Esophagus muscularis mucosa (tissue), 4 donors: ENCODE measurements at regions not wholly inside any gene's neighbourhood (a gene's known extent, or its start where the extent isn't known, plus 50 kb on each side); places are given as distances from the start of the nearest gene placed in this dataset.

Source experiments
- DNase-seq: peaks from one replicate; pipeline ENCODE4 v3.0.0-alpha.2; 2017; ENCODE audit errors: extremely low spot score
- H3K27ac ChIP-seq, 4 donors: fragments of 200-600 bp; sonication (generic); replicated peaks in 1 of 4; 1 replicate in 3 of 4; 2 replicates in 1 of 4; pipeline ENCODE4 v1.5.1; 2016 to 2019; ENCODE audit warnings: mild to moderate bottlenecking in 1 of 4
- H3K27me3 ChIP-seq, 4 donors: fragments of 200-600 bp; sonication (generic); one replicate each; pipeline versions ENCODE4 v1.5.1 to v1.6.0; 2016 to 2019
- H3K36me3 ChIP-seq, 4 donors: fragments of 200-600 bp; sonication (generic); one replicate each; pipeline ENCODE4 v1.5.1; 2016 to 2019
- H3K4me1 ChIP-seq, 4 donors: fragments of 200-600 bp; sonication (generic); one replicate each; pipeline ENCODE4 v1.5.1; 2016 to 2019
- H3K4me3 ChIP-seq, 4 donors: fragments of 200-600 bp; sonication (generic); 1 replicate in 2 of 4; 2 replicates in 2 of 4; pipeline ENCODE4 v1.5.1; 2016 to 2019; ENCODE audit warnings: mild to moderate bottlenecking in 4 of 4, moderate library complexity in 1 of 4
- H3K9me3 ChIP-seq, 4 donors: fragments of 200-600 bp; sonication (generic); 1 replicate in 3 of 4; 2 replicates in 1 of 4; pipeline ENCODE4 v1.5.1; 2016 to 2019
- CTCF ChIP-seq, 3 experiments: fragments of 200-600 bp in 2 of 3; fragments of 450-650 bp in 1 of 3; sonication (generic) in 2 of 3; IDR thresholded peaks; one replicate each; pipeline ENCODE4 v1.5.1; 2017 to 2019; ENCODE audit warnings: antibody characterized with exemption in 3 of 3, mild to moderate bottlenecking in 2 of 3, moderate library complexity in 1 of 3
- EP300 ChIP-seq: sonication (generic); formaldehyde crosslinking; IDR thresholded peaks from one replicate; pipeline ENCODE4 v1.6.1; 2017; ENCODE audit warnings: antibody characterized with exemption
- POLR2A ChIP-seq: fragments of 450-650 bp; IDR thresholded peaks from one replicate; pipeline ENCODE4 v1.6.1; 2017; ENCODE audit warnings: antibody characterized with exemption, moderate library complexity, mild to moderate bottlenecking, low read depth
- POLR2AphosphoS5 ChIP-seq, 2 donors: sonication (generic); formaldehyde crosslinking; IDR thresholded peaks; one replicate each; pipeline ENCODE4 v1.6.1; 2017; ENCODE audit warnings: antibody characterized with exemption in 2 of 2
- WGBS: methylation state at CpG from one replicate; pipeline ENCODE4 v1.1.5; 2018; 5-methylcytosine and 5-hydroxymethylcytosine counted together
- intact Hi-C: fragments of 100-400 bp; cut with DNase I; formaldehyde crosslinking; loops from one replicate; pipeline ENCODE4 v1.15.1; 2023

GRCh38 chr2:196287523-196287922, 116.1 kb upstream of the STK17B start:
- WGBS, result 92% methylated on average over 1 of the region's 1 CpG
- Histone ChIP-seq H3K4me1 (peaks cover 9 to 22% (median 16%) of the 10 kb centered on the region in 4 donors), H3K27me3 (no peaks in the 10 kb centered on the region), H3K4me3 (no peak overlapping the region), H3K36me3 (peaks cover 0 to 10% (median 3%) of the 10 kb centered on the region in 4 donors), H3K27ac (no peak overlapping the region), H3K9me3 (no peaks in the 10 kb centered on the region)
- intact Hi-C loops, result no loop called here
- no peak for TF ChIP-seq CTCF (IDR thresholded peaks at IDR 0.05)
- TF ChIP-seq POLR2AphosphoS5 (IDR thresholded peaks at IDR 0.05), result no peak
- no peak for TF ChIP-seq EP300
- TF ChIP-seq POLR2A, result no peak
- DNase-seq, result no peak

GRCh38 chr2:196288006-196288538, 116.7 kb upstream of the STK17B start:
- H3K27me3 ChIP-seq, result no peaks in the 10 kb centered on the region
- H3K27ac ChIP-seq, result no peak overlapping the region
- no peak overlapping the region for H3K4me3 ChIP-seq
- TF ChIP-seq CTCF (IDR thresholded peaks at IDR 0.05), result no peak
- no peak for TF ChIP-seq EP300
- no peak for TF ChIP-seq POLR2AphosphoS5 (IDR thresholded peaks at IDR 0.05)
- TF ChIP-seq POLR2A, result no peak
- no peaks in the 10 kb centered on the region for H3K9me3 ChIP-seq
- H3K4me1 ChIP-seq, result peaks cover 9 to 22% (median 16%) of the 10 kb centered on the region in 4 donors
- H3K36me3 ChIP-seq, result peaks cover 0 to 10% (median 3%) of the 10 kb centered on the region in 4 donors
- WGBS, result 78% methylated on average over 5 of the region's 5 CpGs
- no peak for DNase-seq
- intact Hi-C loops, result no loop called here

GRCh38 chr2:196289000-196289399, 117.6 kb upstream of the STK17B start:
- DNase-seq, result no peak
- H3K4me3 ChIP-seq, result no peak overlapping the region
- H3K27ac ChIP-seq, result no peak overlapping the region
- H3K4me1 ChIP-seq, result peaks cover 9 to 22% (median 15%) of the 10 kb centered on the region in 4 donors
- TF ChIP-seq CTCF (IDR thresholded peaks at IDR 0.05) (no peak), POLR2A (no peak), EP300 (no peak), POLR2AphosphoS5 (IDR thresholded peaks at IDR 0.05) (no peak)
- intact Hi-C loops, result no loop called here
- H3K36me3 ChIP-seq, result peaks cover 0 to 10% (median 3%) of the 10 kb centered on the region in 4 donors
- no peaks in the 10 kb centered on the region for H3K9me3 ChIP-seq
- WGBS, result 57% methylated on average over 2 of the region's 2 CpGs
- H3K27me3 ChIP-seq, result no peaks in the 10 kb centered on the region

GRCh38 chr2:196290136-196290535, 118.8 kb upstream of the STK17B start:
- no peak for DNase-seq
- no peak overlapping the region for H3K27ac ChIP-seq
- H3K4me3 ChIP-seq, result no peak overlapping the region
- H3K4me1 ChIP-seq, result peaks cover 0 to 20% (median 4%) of the 10 kb centered on the region in 4 donors
- TF ChIP-seq EP300 (no peak), CTCF (IDR thresholded peaks at IDR 0.05) (no peak), POLR2A (no peak), POLR2AphosphoS5 (IDR thresholded peaks at IDR 0.05) (no peak)
- H3K36me3 ChIP-seq, result peaks cover 0 to 10% (median 3%) of the 10 kb centered on the region in 4 donors
- intact Hi-C loops, result loop anchor here (10.0 kb wide), 1 partner anchor 205 kb away; no protein-coding TSS in a partner anchor
- no peaks in the 10 kb centered on the region for H3K9me3 ChIP-seq
- H3K27me3 ChIP-seq, result no peaks in the 10 kb centered on the region

GRCh38 chr2:196290569-196290968, 119.2 kb upstream of the STK17B start:
- DNase-seq, result no peak
- Histone ChIP-seq H3K4me3 (no peak overlapping the region), H3K36me3 (peaks cover 0 to 10% (median 3%) of the 10 kb centered on the region in 4 donors), H3K4me1 (peaks cover 0 to 17% (median under 1%) of the 10 kb centered on the region in 4 donors), H3K27me3 (no peaks in the 10 kb centered on the region), H3K9me3 (no peaks in the 10 kb centered on the region), H3K27ac (no peak overlapping the region)
- WGBS, result 93% methylated on average over 1 of the region's 1 CpG
- intact Hi-C loops, result loop anchor here (10.0 kb wide), 1 partner anchor 206 kb away; no protein-coding TSS in a partner anchor
- no peak for TF ChIP-seq POLR2A
- no peak for TF ChIP-seq EP300
- TF ChIP-seq POLR2AphosphoS5 (IDR thresholded peaks at IDR 0.05), result no peak
- no peak for TF ChIP-seq CTCF (IDR thresholded peaks at IDR 0.05)
